H9 (cell line): ENCODE measurements at regions not wholly inside any gene's neighbourhood (a gene's known extent, or its start where the extent isn't known, plus 50 kb on each side); places are given as distances from the start of the nearest gene placed in this dataset.

Source experiments
- DNase-seq: peaks from one replicate; pipeline ENCODE4 v3.0.0-alpha.2; 2017
- H2AFZ ChIP-seq: one replicate; pipeline ENCODE4 v1.6.1; 2013; ENCODE audit warnings: mild to moderate bottlenecking, low read length, control low read depth, moderate library complexity
- H2AK5ac ChIP-seq: 2 replicates; pipeline ENCODE4 v1.6.1; 2013; ENCODE audit warnings: low read length, control low read depth, mixed read lengths; ENCODE audit not compliant: insufficient read length
- H2BK120ac ChIP-seq: one replicate; pipeline ENCODE4 v1.6.1; 2013; ENCODE audit warnings: low read depth, mild to moderate bottlenecking, low read length, control low read depth, inconsistent platforms; ENCODE audit not compliant: poor library complexity, severe bottlenecking
- H2BK12ac ChIP-seq: 2 replicates; pipeline ENCODE4 v1.6.1; 2013; ENCODE audit warnings: low read length, control low read depth, mixed read lengths, low read depth; ENCODE audit not compliant: insufficient read length
- H2BK15ac ChIP-seq: 2 replicates; pipeline ENCODE4 v1.6.1; 2013; ENCODE audit warnings: low read depth, low read length, control low read depth
- H2BK20ac ChIP-seq: one replicate; pipeline ENCODE4 v1.6.1; 2013; ENCODE audit warnings: low read depth, mild to moderate bottlenecking, low read length, control low read depth, inconsistent platforms; ENCODE audit not compliant: poor library complexity, severe bottlenecking
- H2BK5ac ChIP-seq: 2 replicates; pipeline ENCODE4 v1.6.1; 2013; ENCODE audit warnings: low read length, control low read depth, mixed read lengths; ENCODE audit not compliant: insufficient read length
- H3K14ac ChIP-seq: 2 replicates; pipeline ENCODE4 v1.6.1; 2013; ENCODE audit warnings: low read length, control low read depth; ENCODE audit not compliant: insufficient read depth
- H3K18ac ChIP-seq: 2 replicates; pipeline ENCODE4 v1.6.1; 2013; ENCODE audit warnings: low read depth, mild to moderate bottlenecking, mixed read lengths, low read length, control low read depth; ENCODE audit not compliant: insufficient read length
- H3K23ac ChIP-seq: 2 replicates; pipeline ENCODE4 v1.6.1; 2013; ENCODE audit warnings: low read length, control low read depth, mixed read lengths, low read depth; ENCODE audit not compliant: insufficient read length
- H3K23me2 ChIP-seq: 2 replicates; pipeline ENCODE4 v1.6.1; 2013; ENCODE audit warnings: low read depth, mild to moderate bottlenecking, mixed read lengths, low read length, control low read depth; ENCODE audit not compliant: insufficient read length, poor library complexity, severe bottlenecking
- H3K27ac ChIP-seq: 2 replicates; pipeline ENCODE4 v1.5.1; 2013; ENCODE audit warnings: low read length, control low read depth, mixed read lengths, low read depth; ENCODE audit not compliant: insufficient read length
- H3K27me3 ChIP-seq: 2 replicates; pipeline ENCODE4 v1.6.1; 2013; ENCODE audit warnings: low read length, control low read depth, inconsistent platforms; ENCODE audit not compliant: insufficient read depth
- H3K4ac ChIP-seq: 2 replicates; pipeline ENCODE4 v1.6.1; 2013; ENCODE audit warnings: low read depth, mild to moderate bottlenecking, control low read depth, inconsistent platforms, low read length, moderate library complexity
- H3K4me1 ChIP-seq: 2 replicates; pipeline ENCODE4 v1.6.1; 2013; ENCODE audit warnings: low read length, control low read depth, inconsistent platforms; ENCODE audit not compliant: insufficient read depth
- H3K4me2 ChIP-seq: 2 replicates; pipeline ENCODE4 v1.6.1; 2013; ENCODE audit warnings: low read length, control low read depth, mixed read lengths; ENCODE audit not compliant: insufficient read length, insufficient read depth
- H3K56ac ChIP-seq: 2 replicates; pipeline ENCODE4 v1.6.1; 2013; ENCODE audit warnings: low read depth, mild to moderate bottlenecking, mixed read lengths, low read length, control low read depth; ENCODE audit not compliant: insufficient read length
- H3K79me1 ChIP-seq: 2 replicates; pipeline ENCODE4 v1.6.1; 2013; ENCODE audit warnings: low read depth, mild to moderate bottlenecking, moderate library complexity, low read length, control low read depth, inconsistent platforms; ENCODE audit not compliant: insufficient read depth, poor library complexity, severe bottlenecking
- H3K79me2 ChIP-seq: 2 replicates; pipeline ENCODE4 v1.6.1; 2013; ENCODE audit warnings: low read length, control low read depth, inconsistent platforms; ENCODE audit not compliant: insufficient read depth
- H3K9ac ChIP-seq: 2 replicates; pipeline ENCODE4 v1.6.1; 2013; ENCODE audit warnings: low read length, control low read depth, mixed read lengths; ENCODE audit not compliant: insufficient read length; ENCODE audit errors: extremely low read depth
- H3K9me3 ChIP-seq: one replicate; pipeline ENCODE4 v1.6.1; 2013; ENCODE audit warnings: low read depth, low read length, inconsistent platforms; ENCODE audit not compliant: control insufficient read depth
- H3T11ph ChIP-seq: one replicate; pipeline ENCODE4 v1.6.1; 2013; ENCODE audit warnings: mild to moderate bottlenecking, low read length, control low read depth, inconsistent platforms
- H4K20me1 ChIP-seq: one replicate; pipeline ENCODE4 v1.6.1; 2013; ENCODE audit not compliant: control insufficient read depth, insufficient read length, insufficient read depth
- H4K5ac ChIP-seq: 2 replicates; pipeline ENCODE4 v1.6.1; 2013; ENCODE audit warnings: low read depth, mild to moderate bottlenecking, mixed read lengths, low read length, control low read depth; ENCODE audit not compliant: insufficient read length
- H4K8ac ChIP-seq: replicated peaks from 2 replicates; pipeline ENCODE4 v1.6.1; 2013; ENCODE audit warnings: low read length, control low read depth, mixed read lengths, low read depth; ENCODE audit not compliant: insufficient read length
- H4K91ac ChIP-seq: 2 replicates; pipeline ENCODE4 v1.6.1; 2013; ENCODE audit warnings: low read depth, mild to moderate bottlenecking, moderate library complexity, mixed read lengths, low read length, control low read depth; ENCODE audit not compliant: insufficient read length
- H3K27ac Mint-ChIP-seq, 3 experiments: 2 replicates in 2 of 3; 3 replicates in 1 of 3; pipeline ENCODE4 v1.8.0; 2020 to 2021; ENCODE audit warnings: mixed read lengths in 3 of 3, mild to moderate bottlenecking in 1 of 3, moderate library complexity in 1 of 3
- H3K27me3 Mint-ChIP-seq: 2 replicates; pipeline ENCODE4 v1.8.0; 2021; ENCODE audit warnings: low read depth, mild to moderate bottlenecking, moderate library complexity, mixed read lengths
- H3K36me3 Mint-ChIP-seq, 3 experiments: 2 replicates in 2 of 3; 3 replicates in 1 of 3; pipeline ENCODE4 v1.8.0; 2020 to 2021; ENCODE audit warnings: low read depth in 3 of 3, mixed read lengths in 3 of 3; ENCODE audit not compliant: insufficient read depth in 1 of 3
- H3K4me1 Mint-ChIP-seq, 2 experiments: 2 replicates each; pipeline ENCODE4 v1.8.0; 2020; ENCODE audit warnings: mixed read lengths in 2 of 2
- H3K4me3 Mint-ChIP-seq, 2 experiments: 2 replicates in 1 of 2; 3 replicates in 1 of 2; pipeline ENCODE4 v1.8.0; 2020 to 2021; ENCODE audit warnings: mild to moderate bottlenecking in 2 of 2, mixed read lengths in 2 of 2, moderate library complexity in 1 of 2
- H3K9me3 Mint-ChIP-seq, 2 experiments: 2 replicates in 1 of 2; 3 replicates in 1 of 2; pipeline ENCODE4 v1.8.0; 2020; ENCODE audit warnings: mild to moderate bottlenecking in 2 of 2, mixed read lengths in 2 of 2, moderate library complexity in 1 of 2
- WGBS: extraction: QIAGEN DNeasy Blood & Tissue Kit; methylation state at CpG from one replicate; pipeline ENCODE4 v1.1.7; 2013; ENCODE audit warnings: missing lambda C conversion rate, low lambda C conversion rate, mixed read lengths; ENCODE audit not compliant: insufficient read length; ENCODE audit errors: extremely low coverage; 5-methylcytosine and 5-hydroxymethylcytosine counted together
- TF ChIP-seq, protein P1 (sequence below): fragments of 200-600 bp; sonication (generic); conservative IDR thresholded peaks from 3 replicates; pipeline ENCODE4 v1.8.0; 2021; ENCODE audit warnings: antibody characterized with exemption, mild to moderate bottlenecking

DNA sequence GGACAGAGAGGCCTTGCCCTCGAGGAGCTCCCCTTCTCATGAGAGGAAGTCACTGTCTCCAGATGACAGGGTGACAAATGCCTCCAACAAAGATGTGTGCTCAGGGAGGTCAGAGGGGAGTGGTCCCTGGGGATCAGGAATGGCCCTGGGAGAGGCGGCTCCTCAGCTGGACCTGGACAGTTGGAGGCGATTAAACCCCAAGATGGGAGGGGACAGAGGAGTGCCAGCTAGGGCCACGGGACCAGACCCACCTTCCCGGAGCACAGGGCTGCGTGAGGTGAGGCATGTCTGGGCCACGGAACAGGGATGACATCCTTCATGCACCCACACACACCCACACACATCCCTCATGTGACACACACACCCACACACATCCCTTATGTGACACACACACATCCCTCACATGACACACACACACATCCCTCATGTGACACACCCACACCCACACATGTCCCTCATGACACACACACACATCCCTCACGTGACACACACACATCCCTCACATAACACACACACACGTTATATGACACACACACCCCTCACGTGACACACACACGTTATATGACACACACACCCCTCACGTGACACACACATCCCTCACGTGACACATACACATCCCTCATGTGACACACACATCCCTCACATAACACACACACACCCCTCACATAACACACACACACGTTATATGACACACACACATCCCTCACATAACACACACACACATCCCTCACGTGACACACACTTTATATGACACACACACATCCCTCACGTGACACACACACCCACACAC lies 57.4 kb upstream of the SLCO4A1 start:
- no peak overlapping the region for H3K27ac ChIP-seq
- H3K23ac ChIP-seq = no peak overlapping the region
- no peaks in the 10 kb centered on the region for H3K79me1 ChIP-seq
- WGBS = 94% methylated on average over 2 of the region's 16 CpGs
- no peak overlapping the region for H3K9ac ChIP-seq
- TF ChIP-seq, protein P1, sequence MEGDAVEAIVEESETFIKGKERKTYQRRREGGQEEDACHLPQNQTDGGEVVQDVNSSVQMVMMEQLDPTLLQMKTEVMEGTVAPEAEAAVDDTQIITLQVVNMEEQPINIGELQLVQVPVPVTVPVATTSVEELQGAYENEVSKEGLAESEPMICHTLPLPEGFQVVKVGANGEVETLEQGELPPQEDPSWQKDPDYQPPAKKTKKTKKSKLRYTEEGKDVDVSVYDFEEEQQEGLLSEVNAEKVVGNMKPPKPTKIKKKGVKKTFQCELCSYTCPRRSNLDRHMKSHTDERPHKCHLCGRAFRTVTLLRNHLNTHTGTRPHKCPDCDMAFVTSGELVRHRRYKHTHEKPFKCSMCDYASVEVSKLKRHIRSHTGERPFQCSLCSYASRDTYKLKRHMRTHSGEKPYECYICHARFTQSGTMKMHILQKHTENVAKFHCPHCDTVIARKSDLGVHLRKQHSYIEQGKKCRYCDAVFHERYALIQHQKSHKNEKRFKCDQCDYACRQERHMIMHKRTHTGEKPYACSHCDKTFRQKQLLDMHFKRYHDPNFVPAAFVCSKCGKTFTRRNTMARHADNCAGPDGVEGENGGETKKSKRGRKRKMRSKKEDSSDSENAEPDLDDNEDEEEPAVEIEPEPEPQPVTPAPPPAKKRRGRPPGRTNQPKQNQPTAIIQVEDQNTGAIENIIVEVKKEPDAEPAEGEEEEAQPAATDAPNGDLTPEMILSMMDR = no peak
- no peak overlapping the region for H3K4me2 ChIP-seq
- H3K27me3 ChIP-seq = no peaks in the 10 kb centered on the region
- H2BK5ac ChIP-seq = no peak overlapping the region
- no peaks in the 10 kb centered on the region for H3K36me3 Mint-ChIP-seq
- H3K27me3 Mint-ChIP-seq = peaks cover 13% of the 10 kb centered on the region
- no peak overlapping the region for H4K8ac ChIP-seq
- H4K91ac ChIP-seq = no peak overlapping the region
- H2BK20ac ChIP-seq = no peak overlapping the region
- no peaks in the 10 kb centered on the region; the same call in 1 of the 2 replicates for H3K4me1 ChIP-seq
- H3K4me3 Mint-ChIP-seq = no peak overlapping the region
- H3K79me2 ChIP-seq = no peaks in the 10 kb centered on the region
- no peak overlapping the region for H2BK15ac ChIP-seq
- no peak overlapping the region for H4K5ac ChIP-seq
- H3K56ac ChIP-seq = no peak overlapping the region
- H3K9me3 Mint-ChIP-seq = no peaks in the 10 kb centered on the region; a peak in 1 of 5 replicates
- H2BK12ac ChIP-seq = no peak overlapping the region
- H2AFZ ChIP-seq = no peak overlapping the region
- peaks cover 4 to 16% of the 10 kb centered on the region in 2 experiments for H3K4me1 Mint-ChIP-seq
- H3K23me2 ChIP-seq = no peaks in the 10 kb centered on the region
- no peaks in the 10 kb centered on the region for H3K9me3 ChIP-seq
- H3K4ac ChIP-seq = no peak overlapping the region
- H3K27ac Mint-ChIP-seq = peak overlapping the region in 1 of 3 experiments; percentile 68; a peak in 1 of 7 replicates
- H3K18ac ChIP-seq = no peak overlapping the region
- no peak overlapping the region for H3K14ac ChIP-seq
- H2BK120ac ChIP-seq = no peak overlapping the region
- H2AK5ac ChIP-seq = no peak overlapping the region
- DNase-seq = no peak
- no peaks in the 10 kb centered on the region for H4K20me1 ChIP-seq
- H3T11ph ChIP-seq = no peak overlapping the region
